ENCODE measurements at regions not wholly inside any gene's neighbourhood (a gene's known extent, or its start where the extent isn't known, plus 50 kb on each side); places are given as distances from the start of the nearest gene placed in this dataset.

- ATAC-seq: no peak
These were observed 115.5 kb upstream of the FAM9A start for GRCh38 chrX:8916697-8917096.

GRCh38 chrX:8914681-8915080 is 113.5 kb upstream of the FAM9A start:
- no peak for ATAC-seq
- DNase-seq (ENCODE audit: low spot score): no peak
- Histone ChIP-seq H3K9me2 (ENCODE audit: insufficient read depth) (no peaks in the 10 kb centered on the region), H3F3A (replicated peaks; ENCODE audit: low read depth) (no peaks in the 10 kb centered on the region), H3K27me3 (ENCODE audit: insufficient read depth) (no peaks in the 10 kb centered on the region), H4K20me1 (replicated peaks; ENCODE audit: insufficient read depth) (no peaks in the 10 kb centered on the region), H3K4me3 (no peak overlapping the region), H3K27ac (ENCODE audit: low read depth) (no peak overlapping the region), H2AFZ (no peak overlapping the region), H3K4me2 (no peak overlapping the region), H3K36me3 (ENCODE audit: insufficient read depth) (no peaks in the 10 kb centered on the region), H3K4me1 (ENCODE audit: insufficient read depth) (no peaks in the 10 kb centered on the region), H3K79me2 (replicated peaks; ENCODE audit: insufficient read depth) (no peaks in the 10 kb centered on the region)
- no peaks in the 10 kb centered on the region for H3K27me3 Mint-ChIP-seq (ENCODE audit: insufficient read depth, low read depth, poor library complexity)
- no peak overlapping the region for H3K4me3 Mint-ChIP-seq
- H3K9me3 Mint-ChIP-seq: no peaks in the 10 kb centered on the region
- no peaks in the 10 kb centered on the region for H3K36me3 Mint-ChIP-seq (ENCODE audit: low read depth)
- no peaks in the 10 kb centered on the region for H3K4me1 Mint-ChIP-seq
- no peak overlapping the region for H3K27ac Mint-ChIP-seq
- TF ChIP-seq EZH2 (IDR thresholded peaks at IDR 0.05; ENCODE audit: low read depth, unreplicated experiment) (no peak), JUNB (IDR thresholded peaks at IDR 0.05; ENCODE audit: unreplicated experiment) (no peak), ETS1 (IDR thresholded peaks at IDR 0.05) (no peak), STAT1 (IDR thresholded peaks at IDR 0.05; ENCODE audit: unreplicated experiment) (no peak), ZNF462 (CRISPR knock-in tag; IDR thresholded peaks at IDR 0.05) (no peak), CTCF (conservative IDR thresholded peaks at IDR 0.05; ENCODE audit: low read depth in 2 of 2) (no peak), POLR2AphosphoS5 (IDR thresholded peaks at IDR 0.05; ENCODE audit: low read depth) (no peak), ZNF114 (CRISPR knock-in tag; IDR thresholded peaks at IDR 0.05) (no peak), ZNF331 (CRISPR knock-in tag; IDR thresholded peaks at IDR 0.05; ENCODE audit: low read depth) (no peak), REST (IDR thresholded peaks at IDR 0.05; ENCODE audit: unreplicated experiment) (no peak)

More at GRCh38 chrX:8916697-8917096, 115.5 kb upstream of the FAM9A start:
- no peak overlapping the region for H3K4me3 ChIP-seq
- H4K20me1 ChIP-seq (replicated peaks; ENCODE audit: insufficient read depth): no peaks in the 10 kb centered on the region
- no peaks in the 10 kb centered on the region for H3F3A ChIP-seq (replicated peaks; ENCODE audit: low read depth)
- no peaks in the 10 kb centered on the region for H3K9me3 Mint-ChIP-seq
- no peaks in the 10 kb centered on the region for H3K4me1 ChIP-seq (ENCODE audit: insufficient read depth)
- no peaks in the 10 kb centered on the region for H3K36me3 ChIP-seq (ENCODE audit: insufficient read depth)
- no peak overlapping the region for H3K27ac ChIP-seq (ENCODE audit: low read depth)
- H3K9me2 ChIP-seq (ENCODE audit: insufficient read depth): no peaks in the 10 kb centered on the region
- no peaks in the 10 kb centered on the region for H3K27me3 Mint-ChIP-seq (ENCODE audit: insufficient read depth, low read depth, poor library complexity)
- H3K4me1 Mint-ChIP-seq: no peaks in the 10 kb centered on the region
- no peak overlapping the region for H3K4me3 Mint-ChIP-seq
- no peak overlapping the region for H3K27ac Mint-ChIP-seq
- DNase-seq (ENCODE audit: low spot score): no peak
- no peak overlapping the region for H3K4me2 ChIP-seq
- no peaks in the 10 kb centered on the region for H3K79me2 ChIP-seq (replicated peaks; ENCODE audit: insufficient read depth)
- no peak overlapping the region for H2AFZ ChIP-seq
- no peaks in the 10 kb centered on the region for H3K36me3 Mint-ChIP-seq (ENCODE audit: low read depth)
- no peaks in the 10 kb centered on the region for H3K27me3 ChIP-seq (ENCODE audit: insufficient read depth)
- TF ChIP-seq EZH2 (IDR thresholded peaks at IDR 0.05; ENCODE audit: low read depth, unreplicated experiment): no peak
